Progenitor cell of endocrine pancreas (in vitro differentiated cells): ENCODE measurements at regions not wholly inside any gene's neighbourhood (a gene's known extent, or its start where the extent isn't known, plus 50 kb on each side); places are given as distances from the start of the nearest gene placed in this dataset.
"Not testable (repeated sequence)": the region's sequence is repeated elsewhere in the genome, so short reads cannot be mapped to it uniquely, and the experiment has no call there.

Source experiments
- DNase-seq: peaks from one replicate; pipeline ENCODE4 v3.0.0; 2021; ENCODE audit warnings: low spot score; ENCODE audit not compliant: unreplicated experiment
- H3K27ac Mint-ChIP-seq: 2 replicates; pipeline ENCODE4 v1.8.0; 2021; ENCODE audit warnings: mild to moderate bottlenecking, moderate library complexity, mixed read lengths
- H3K27me3 Mint-ChIP-seq: 2 replicates; pipeline ENCODE4 v1.8.0; 2021; ENCODE audit warnings: mixed read lengths
- H3K36me3 Mint-ChIP-seq: 2 replicates; pipeline ENCODE4 v1.8.0; 2022; ENCODE audit warnings: mixed read lengths; ENCODE audit not compliant: insufficient read depth
- H3K4me1 Mint-ChIP-seq: 2 replicates; pipeline ENCODE4 v1.8.0; 2021; ENCODE audit warnings: low read depth, mixed read lengths
- H3K4me3 Mint-ChIP-seq: 2 replicates; pipeline ENCODE4 v1.8.0; 2021; ENCODE audit warnings: low read depth, mild to moderate bottlenecking, moderate library complexity, mixed read lengths
- H3K9me3 Mint-ChIP-seq: 2 replicates; pipeline ENCODE4 v1.8.0; 2021; ENCODE audit warnings: low read depth, mixed read lengths
- CTCF ChIP-seq: fragments of 200-600 bp; sonication (generic); IDR thresholded peaks from one replicate; pipeline ENCODE4 v1.5.0; 2021; ENCODE audit warnings: antibody characterized with exemption, mild to moderate bottlenecking; ENCODE audit not compliant: unreplicated experiment

- Mint-ChIP-seq H3K4me1 (no peaks in the 10 kb centered on the region), H3K27ac (no peak overlapping the region), H3K36me3 (no peaks in the 10 kb centered on the region), H3K9me3 (no peaks in the 10 kb centered on the region), H3K27me3 (peaks cover 12% of the 10 kb centered on the region), H3K4me3 (no peak overlapping the region)
- no peak for TF ChIP-seq CTCF
- no peak for DNase-seq
Measured at GRCh38 chr17:34740565-34741520, 161.5 kb downstream of the TMEM132E start.

- TF ChIP-seq CTCF, result no peak
- Mint-ChIP-seq H3K4me1 (no peaks in the 10 kb centered on the region), H3K9me3 (no peaks in the 10 kb centered on the region), H3K27me3 (peaks cover 17% of the 10 kb centered on the region), H3K36me3 (no peaks in the 10 kb centered on the region), H3K4me3 (no peak overlapping the region), H3K27ac (no peak overlapping the region)
- DNase-seq, result no peak
Measured at GRCh38 chr17:34739386-34739785, 160.0 kb downstream of the TMEM132E start.

GRCh38 chr17:34737673-34738072 lies 158.3 kb downstream of the TMEM132E start:
- H3K27ac Mint-ChIP-seq, DNase-seq, H3K4me3 Mint-ChIP-seq, H3K4me1 Mint-ChIP-seq, H3K9me3 Mint-ChIP-seq, H3K36me3 Mint-ChIP-seq: not testable (repeated sequence)
- H3K27me3 Mint-ChIP-seq, result peaks cover 12% of the 10 kb centered on the region

- peaks cover 5% of the 10 kb centered on the region for H3K9me3 Mint-ChIP-seq
- H3K36me3 Mint-ChIP-seq, result no peaks in the 10 kb centered on the region
- no peaks in the 10 kb centered on the region for H3K4me1 Mint-ChIP-seq
- DNase-seq, result no peak
- H3K27me3 Mint-ChIP-seq, result peaks cover 6% of the 10 kb centered on the region
- H3K27ac Mint-ChIP-seq, result no peak overlapping the region
- TF ChIP-seq CTCF, result no peak
- H3K4me3 Mint-ChIP-seq, result no peak overlapping the region
Measured at GRCh38 chr17:34736611-34737010, 157.2 kb downstream of the TMEM132E start.

- peaks cover 9% of the 10 kb centered on the region for H3K9me3 Mint-ChIP-seq
- no peak overlapping the region for H3K4me3 Mint-ChIP-seq
- no peaks in the 10 kb centered on the region for H3K36me3 Mint-ChIP-seq
- no peaks in the 10 kb centered on the region for H3K4me1 Mint-ChIP-seq
- no peak for TF ChIP-seq CTCF
- peaks cover 5% of the 10 kb centered on the region for H3K27me3 Mint-ChIP-seq
- H3K27ac Mint-ChIP-seq, result no peak overlapping the region
- DNase-seq, result no peak
Measured at GRCh38 chr17:34733333-34733732, 154.0 kb downstream of the TMEM132E start.

- Mint-ChIP-seq H3K27ac (no peak overlapping the region), H3K4me1 (no peaks in the 10 kb centered on the region), H3K9me3 (peaks cover 9% of the 10 kb centered on the region), H3K36me3 (no peaks in the 10 kb centered on the region), H3K27me3 (peaks cover 5% of the 10 kb centered on the region), H3K4me3 (no peak overlapping the region)
- no peak for TF ChIP-seq CTCF
- no peak for DNase-seq
Measured at GRCh38 chr17:34730816-34731215, 151.4 kb downstream of the TMEM132E start.
